ENCODE measurements at regions not wholly inside any gene's neighbourhood (a gene's known extent, or its start where the extent isn't known, plus 50 kb on each side); places are given as distances from the start of the nearest gene placed in this dataset.
"Not testable (repeated sequence)": the region's sequence is repeated elsewhere in the genome, so short reads cannot be mapped to it uniquely, and the experiment has no call there.

GRCh38 chr7:91352091-91352490, 87.9 kb downstream of the FZD1 start:
- no peak for TF ChIP-seq CTCF (IDR thresholded peaks at IDR 0.05; ENCODE audit: insufficient read depth, low read depth, low read length)
- no peak overlapping the region for H3K4me3 ChIP-seq (ENCODE audit: low read depth, low read length)
- no peak for DNase-seq (ENCODE audit: low read depth)

- TF ChIP-seq CTCF (IDR thresholded peaks at IDR 0.05; ENCODE audit: insufficient read depth, low read depth, low read length) = no peak
- no peak overlapping the region for H3K4me3 ChIP-seq (ENCODE audit: low read depth, low read length)
- no peak for DNase-seq (ENCODE audit: low read depth)
These were observed 89.6 kb downstream of the FZD1 start for GRCh38 chr7:91353848-91354247.

- no peak for DNase-seq (ENCODE audit: low read depth)
- no peak for TF ChIP-seq CTCF (IDR thresholded peaks at IDR 0.05; ENCODE audit: insufficient read depth, low read depth, low read length)
- H3K4me3 ChIP-seq (ENCODE audit: low read depth, low read length) = no peak overlapping the region
These were observed 91.6 kb downstream of the FZD1 start for GRCh38 chr7:91355695-91356435.

GRCh38 chr7:91356915-91357314, 92.7 kb downstream of the FZD1 start:
- no peak for DNase-seq (ENCODE audit: low read depth)
- no peak overlapping the region for H3K4me3 ChIP-seq (ENCODE audit: low read depth, low read length)
- TF ChIP-seq CTCF (IDR thresholded peaks at IDR 0.05; ENCODE audit: insufficient read depth, low read depth, low read length) = no peak

GRCh38 chr7:91357379-91357778, 93.1 kb downstream of the FZD1 start:
- peak; percentile 4 for DNase-seq (ENCODE audit: low read depth)
- TF ChIP-seq CTCF (IDR thresholded peaks at IDR 0.05; ENCODE audit: insufficient read depth, low read depth, low read length) = no peak
- H3K4me3 ChIP-seq (ENCODE audit: low read depth, low read length) = no peak overlapping the region

- DNase-seq (ENCODE audit: low read depth) = peak; percentile 15
- TF ChIP-seq CTCF (IDR thresholded peaks at IDR 0.05; ENCODE audit: insufficient read depth, low read depth, low read length) = no peak
- no peak overlapping the region for H3K4me3 ChIP-seq (ENCODE audit: low read depth, low read length)
These were observed 93.7 kb downstream of the FZD1 start for GRCh38 chr7:91357901-91358300.

GRCh38 chr7:91358303-91358702, 94.1 kb downstream of the FZD1 start:
- DNase-seq (ENCODE audit: low read depth) = no peak
- TF ChIP-seq CTCF (IDR thresholded peaks at IDR 0.05; ENCODE audit: insufficient read depth, low read depth, low read length) = no peak

GRCh38 chr7:91365097-91365496, 100.9 kb downstream of the FZD1 start:
- DNase-seq (ENCODE audit: low read depth); H3K4me3 ChIP-seq (ENCODE audit: low read depth, low read length): not testable (repeated sequence)

More at GRCh38 chr7:91358303-91358702, 94.1 kb downstream of the FZD1 start:
- no peak overlapping the region for H3K4me3 ChIP-seq (ENCODE audit: low read depth, low read length)
